GM12875 (cell line): ENCODE measurements at regions not wholly inside any gene's neighbourhood (a gene's known extent, or its start where the extent isn't known, plus 50 kb on each side); places are given as distances from the start of the nearest gene placed in this dataset.

Experiments
- H3K4me3 ChIP-seq: one replicate; pipeline ENCODE4 v1.5.1; 2011; ENCODE audit warnings: low read depth, low read length, control low read depth
- CTCF ChIP-seq: IDR thresholded peaks from 2 replicates; pipeline ENCODE4 v1.5.1; 2011; ENCODE audit warnings: low read depth, mild to moderate bottlenecking, control low read depth, inconsistent platforms, low read length, moderate library complexity, borderline replicate concordance; ENCODE audit not compliant: insufficient read depth

- H3K4me3 ChIP-seq = no peak overlapping the region
- no peak for TF ChIP-seq CTCF
Observed at GRCh38 chr13:102972191-102972590, 94.0 kb downstream of the SLC10A2 start.

- H3K4me3 ChIP-seq = no peak overlapping the region
- no peak for TF ChIP-seq CTCF
Observed at GRCh38 chr13:102970542-102970941, 95.7 kb downstream of the SLC10A2 start.

- no peak for TF ChIP-seq CTCF
- H3K4me3 ChIP-seq = no peak overlapping the region
Observed at GRCh38 chr13:102968572-102969228, 97.5 kb downstream of the SLC10A2 start.

GRCh38 chr13:102965802-102966201 is 100.4 kb downstream of the SLC10A2 start:
- TF ChIP-seq CTCF = no peak
- no peak overlapping the region for H3K4me3 ChIP-seq

GRCh38 chr13:102962430-102962829 is 103.8 kb downstream of the SLC10A2 start:
- no peak for TF ChIP-seq CTCF
- H3K4me3 ChIP-seq = no peak overlapping the region

- H3K4me3 ChIP-seq = no peak overlapping the region
- TF ChIP-seq CTCF = no peak
Observed at GRCh38 chr13:102960959-102961358, 105.3 kb downstream of the SLC10A2 start.

- no peak overlapping the region for H3K4me3 ChIP-seq
- no peak for TF ChIP-seq CTCF
Observed at GRCh38 chr13:102956449-102956848, 109.8 kb downstream of the SLC10A2 start.
